Immature natural killer cell (primary cell): ENCODE measurements at regions not wholly inside any gene's neighbourhood (a gene's known extent, or its start where the extent isn't known, plus 50 kb on each side); places are given as distances from the start of the nearest gene placed in this dataset.
"Not testable (repeated sequence)": the region's sequence is repeated elsewhere in the genome, so short reads cannot be mapped to it uniquely, and the experiment has no call there.

Experiments
- DNase-seq, 3 donors: peaks; one replicate each; pipeline ENCODE4 v3.0.0; 2022; ENCODE audit warnings: mixed read lengths in 1 of 3
- H3K27ac Mint-ChIP-seq, 6 donors: one replicate each; pipeline ENCODE4 v1.8.0; 2020; ENCODE audit warnings: mixed read lengths in 6 of 6, mild to moderate bottlenecking in 5 of 6, inconsistent platforms in 4 of 6, moderate library complexity in 3 of 6
- H3K27me3 Mint-ChIP-seq, 3 donors: one replicate each; pipeline ENCODE4 v1.8.0; 2020 to 2021; ENCODE audit warnings: low read depth in 3 of 3, mild to moderate bottlenecking in 3 of 3, mixed read lengths in 3 of 3, moderate library complexity in 3 of 3, inconsistent platforms in 1 of 3
- H3K36me3 Mint-ChIP-seq, 3 donors: one replicate each; pipeline ENCODE4 v1.8.0; 2020; ENCODE audit warnings: mixed read lengths in 3 of 3, inconsistent platforms in 2 of 3, mild to moderate bottlenecking in 2 of 3
- H3K4me1 Mint-ChIP-seq, 2 donors: one replicate each; pipeline ENCODE4 v1.8.0; 2020; ENCODE audit warnings: inconsistent platforms in 2 of 2, mild to moderate bottlenecking in 2 of 2, mixed read lengths in 2 of 2, moderate library complexity in 1 of 2
- H3K4me3 Mint-ChIP-seq, 5 donors: one replicate each; pipeline ENCODE4 v1.8.0; 2020; ENCODE audit warnings: mild to moderate bottlenecking in 5 of 5, mixed read lengths in 5 of 5, inconsistent platforms in 3 of 5, moderate library complexity in 3 of 5
- H3K9me3 Mint-ChIP-seq, 6 donors: one replicate each; pipeline ENCODE4 v1.8.0; 2020; ENCODE audit warnings: mild to moderate bottlenecking in 6 of 6, mixed read lengths in 6 of 6, inconsistent platforms in 4 of 6, moderate library complexity in 3 of 6

DNA sequence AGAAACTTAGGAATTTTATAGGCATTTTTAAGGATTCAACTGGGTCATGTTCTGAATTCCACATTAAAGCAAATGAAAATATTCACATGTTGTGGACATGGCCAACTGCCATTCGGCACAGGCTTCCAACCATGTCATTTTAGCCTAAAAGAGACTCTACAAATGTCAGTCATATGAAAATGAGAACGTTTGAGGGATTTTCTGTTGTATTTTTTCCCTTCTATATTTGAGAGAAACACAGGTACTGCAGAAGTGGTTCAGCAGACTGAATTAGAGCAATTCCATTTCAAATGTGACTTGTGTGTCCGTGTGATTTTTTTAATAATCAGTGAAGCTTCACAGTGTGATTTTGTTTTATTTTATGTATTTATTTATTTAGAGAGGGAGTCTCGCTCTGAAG lies 124.3 kb downstream of the TP53TG3F start:
- DNase-seq, H3K27me3 Mint-ChIP-seq, H3K9me3 Mint-ChIP-seq, H3K36me3 Mint-ChIP-seq, H3K4me3 Mint-ChIP-seq, H3K27ac Mint-ChIP-seq, H3K4me1 Mint-ChIP-seq: not testable (repeated sequence)

- not testable (repeated sequence) for H3K27ac Mint-ChIP-seq, DNase-seq, H3K36me3 Mint-ChIP-seq, H3K4me3 Mint-ChIP-seq, H3K9me3 Mint-ChIP-seq, H3K27me3 Mint-ChIP-seq, H3K4me1 Mint-ChIP-seq
Observed at GRCh38 chr16:33588589-33588988, 129.2 kb downstream of the TP53TG3F start.

DNA sequence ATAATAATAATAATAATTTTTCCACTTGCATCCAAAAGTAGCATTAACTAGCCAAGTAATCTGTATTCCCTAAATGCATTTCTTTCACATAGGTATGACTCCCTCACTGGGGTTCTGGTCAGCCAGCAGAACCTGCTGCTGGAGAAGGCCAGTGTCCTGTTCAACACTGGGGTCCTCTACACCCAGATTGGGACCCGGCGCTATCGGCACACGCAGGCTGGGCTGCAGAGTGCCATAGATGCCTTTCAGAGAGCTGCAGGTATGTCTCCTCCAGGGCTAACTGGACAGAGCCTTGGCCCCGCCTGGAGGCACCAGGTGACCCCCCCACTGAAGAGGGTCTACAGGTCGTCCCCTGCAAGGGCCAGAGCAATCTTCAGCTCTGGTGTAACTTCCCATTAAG lies 133.9 kb downstream of the TP53TG3F start:
- H3K27ac Mint-ChIP-seq, H3K27me3 Mint-ChIP-seq, H3K9me3 Mint-ChIP-seq, DNase-seq, H3K36me3 Mint-ChIP-seq, H3K4me1 Mint-ChIP-seq, H3K4me3 Mint-ChIP-seq: not testable (repeated sequence)

DNA sequence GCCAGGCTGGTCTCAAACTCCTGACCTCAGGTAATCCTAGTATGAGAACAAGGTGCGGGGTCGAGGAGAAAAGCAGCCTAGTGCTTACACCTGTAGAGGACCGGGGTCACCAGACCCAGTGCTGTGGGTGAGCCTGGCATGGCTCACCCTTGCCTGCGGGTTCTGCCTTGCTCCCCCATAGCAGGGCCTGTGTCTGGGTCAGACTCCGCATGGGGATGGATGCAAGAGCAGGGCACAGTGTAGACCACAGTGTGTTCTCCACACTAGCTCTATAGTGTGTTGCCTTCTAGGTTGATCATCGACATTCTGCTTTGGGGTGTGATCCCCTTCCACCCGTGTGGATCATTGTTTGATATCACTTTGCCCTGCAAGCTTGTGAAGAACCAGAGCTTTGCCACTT lies 135.7 kb downstream of the TP53TG3F start:
- not testable (repeated sequence) for H3K36me3 Mint-ChIP-seq, H3K27me3 Mint-ChIP-seq, H3K4me1 Mint-ChIP-seq, H3K9me3 Mint-ChIP-seq, H3K4me3 Mint-ChIP-seq, H3K27ac Mint-ChIP-seq, DNase-seq

DNA sequence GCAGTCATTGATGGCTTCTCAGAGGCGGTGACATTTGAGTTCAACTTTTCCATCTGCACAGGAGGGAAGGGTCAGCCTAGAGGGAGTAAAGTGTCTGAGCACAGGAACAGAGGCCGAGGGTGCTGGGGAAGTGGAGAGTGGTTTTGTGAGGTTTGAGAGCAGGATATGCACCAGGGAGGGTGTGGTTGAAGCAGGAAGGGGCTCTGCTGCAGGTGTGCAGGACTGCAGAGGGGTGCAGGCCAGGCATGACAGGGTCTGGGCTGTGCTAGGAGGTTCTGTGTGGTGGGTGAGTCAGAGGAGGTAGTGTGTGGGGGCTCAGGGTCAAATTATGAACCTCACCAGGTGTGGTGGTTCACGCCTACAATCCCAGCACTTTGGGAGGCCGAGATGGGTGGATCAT lies 141.6 kb downstream of the TP53TG3F start:
- H3K27ac Mint-ChIP-seq, H3K4me1 Mint-ChIP-seq, H3K36me3 Mint-ChIP-seq, H3K9me3 Mint-ChIP-seq, H3K4me3 Mint-ChIP-seq, DNase-seq, H3K27me3 Mint-ChIP-seq: not testable (repeated sequence)

DNA sequence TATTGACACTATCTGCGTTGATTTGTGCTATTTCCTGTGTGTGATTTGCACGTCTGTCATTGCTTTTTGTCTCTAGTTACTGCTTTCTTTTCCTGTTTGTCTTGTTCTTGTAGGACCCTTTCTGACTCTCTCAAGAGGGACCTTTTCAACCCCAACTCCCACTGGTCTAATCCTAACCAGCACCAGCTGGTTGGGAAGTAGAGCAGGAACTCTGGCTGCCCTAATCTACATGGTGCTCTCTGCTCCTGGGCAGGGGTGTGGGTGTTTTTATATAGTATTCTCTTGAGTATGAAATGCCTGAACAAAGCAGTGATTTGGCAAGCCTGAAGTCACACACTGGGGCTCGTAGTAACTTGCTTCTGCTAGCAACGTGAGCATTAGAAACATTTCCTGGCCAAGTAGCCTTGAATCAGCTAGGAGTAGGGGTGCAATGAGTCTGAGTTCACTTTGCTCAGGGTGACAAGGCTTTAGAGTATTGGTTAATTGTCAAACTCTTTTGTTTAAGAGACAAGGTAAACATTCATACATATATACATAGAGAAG lies 164.2 kb downstream of the TP53TG3F start:
- H3K36me3 Mint-ChIP-seq, DNase-seq, H3K27ac Mint-ChIP-seq, H3K4me3 Mint-ChIP-seq, H3K9me3 Mint-ChIP-seq, H3K27me3 Mint-ChIP-seq, H3K4me1 Mint-ChIP-seq: not testable (repeated sequence)

DNA sequence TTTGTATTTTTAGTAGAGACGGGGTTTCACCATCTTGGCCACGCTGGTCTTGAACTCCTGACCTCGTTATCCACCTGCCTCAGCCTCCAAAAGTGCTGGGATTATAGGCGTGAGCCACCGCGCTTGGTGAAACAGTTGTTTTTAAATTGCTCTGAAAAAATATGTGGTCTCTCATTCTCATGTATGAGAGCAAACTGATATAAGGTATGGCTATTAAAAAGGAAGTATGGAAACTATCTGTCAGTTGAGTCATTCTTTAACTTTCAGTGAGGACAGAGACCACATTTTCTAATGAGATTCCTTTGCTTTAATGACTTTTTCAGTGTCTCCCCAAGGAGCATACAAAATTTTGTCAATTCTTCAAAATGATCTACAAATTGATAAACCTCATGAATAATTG lies 169.5 kb downstream of the TP53TG3F start:
- H3K27ac Mint-ChIP-seq, H3K4me1 Mint-ChIP-seq, H3K36me3 Mint-ChIP-seq, DNase-seq, H3K27me3 Mint-ChIP-seq, H3K4me3 Mint-ChIP-seq, H3K9me3 Mint-ChIP-seq: not testable (repeated sequence)

- H3K27ac Mint-ChIP-seq: not testable (repeated sequence)
Observed at GRCh38 chr16:33631713-33632112, 172.3 kb downstream of the TP53TG3F start.

DNA sequence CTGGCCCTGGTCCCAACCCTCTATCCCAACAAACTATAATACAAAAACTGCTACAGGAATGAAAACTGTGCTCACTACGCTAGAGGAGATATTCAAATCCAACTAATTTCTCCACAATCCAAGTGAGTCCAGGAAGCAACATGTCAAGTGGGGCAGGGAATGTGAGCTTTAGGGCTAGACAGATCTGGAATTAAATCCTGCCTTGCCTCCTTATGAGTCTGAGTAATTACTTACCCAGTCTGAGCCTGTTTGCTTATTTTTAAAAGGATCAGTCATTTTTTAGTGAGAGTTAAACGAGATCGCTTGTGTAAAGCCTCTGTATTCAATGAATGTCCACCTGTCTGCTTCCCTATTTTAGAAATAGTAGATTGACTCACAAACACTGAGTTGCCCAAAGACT lies 174.6 kb downstream of the TP53TG3F start:
- not testable (repeated sequence) for H3K27me3 Mint-ChIP-seq, H3K27ac Mint-ChIP-seq, DNase-seq, H3K4me3 Mint-ChIP-seq, H3K36me3 Mint-ChIP-seq, H3K9me3 Mint-ChIP-seq, H3K4me1 Mint-ChIP-seq

More at GRCh38 chr16:33631713-33632112, 172.3 kb downstream of the TP53TG3F start:
- not testable (repeated sequence) for H3K36me3 Mint-ChIP-seq, DNase-seq, H3K27me3 Mint-ChIP-seq, H3K4me3 Mint-ChIP-seq, H3K4me1 Mint-ChIP-seq, H3K9me3 Mint-ChIP-seq

- not testable (repeated sequence) for H3K27me3 Mint-ChIP-seq, DNase-seq, H3K4me3 Mint-ChIP-seq, H3K4me1 Mint-ChIP-seq, H3K9me3 Mint-ChIP-seq, H3K27ac Mint-ChIP-seq, H3K36me3 Mint-ChIP-seq
Observed at GRCh38 chr16:33636760-33637159, 177.3 kb downstream of the TP53TG3F start.

DNA sequence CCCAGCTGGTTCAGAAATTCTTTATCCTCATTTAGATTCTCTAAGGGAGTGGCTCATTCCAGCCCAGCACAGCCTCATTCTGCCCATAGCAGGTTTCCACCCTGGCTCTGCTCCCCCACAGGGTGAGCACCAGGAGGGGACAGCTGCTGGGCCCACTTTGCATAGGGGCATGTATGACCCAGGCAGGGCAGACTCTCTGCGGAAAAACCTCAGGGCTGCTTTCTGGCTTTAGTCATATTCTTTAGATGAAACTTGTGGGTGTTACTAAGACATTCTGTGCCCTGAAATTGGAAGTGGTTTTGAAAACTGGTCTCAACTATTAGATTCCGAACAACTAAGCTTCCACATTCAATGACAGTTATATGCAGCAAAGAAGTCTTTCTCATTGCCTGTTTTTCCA lies 183.9 kb downstream of the TP53TG3F start:
- not testable (repeated sequence) for H3K36me3 Mint-ChIP-seq

DNA sequence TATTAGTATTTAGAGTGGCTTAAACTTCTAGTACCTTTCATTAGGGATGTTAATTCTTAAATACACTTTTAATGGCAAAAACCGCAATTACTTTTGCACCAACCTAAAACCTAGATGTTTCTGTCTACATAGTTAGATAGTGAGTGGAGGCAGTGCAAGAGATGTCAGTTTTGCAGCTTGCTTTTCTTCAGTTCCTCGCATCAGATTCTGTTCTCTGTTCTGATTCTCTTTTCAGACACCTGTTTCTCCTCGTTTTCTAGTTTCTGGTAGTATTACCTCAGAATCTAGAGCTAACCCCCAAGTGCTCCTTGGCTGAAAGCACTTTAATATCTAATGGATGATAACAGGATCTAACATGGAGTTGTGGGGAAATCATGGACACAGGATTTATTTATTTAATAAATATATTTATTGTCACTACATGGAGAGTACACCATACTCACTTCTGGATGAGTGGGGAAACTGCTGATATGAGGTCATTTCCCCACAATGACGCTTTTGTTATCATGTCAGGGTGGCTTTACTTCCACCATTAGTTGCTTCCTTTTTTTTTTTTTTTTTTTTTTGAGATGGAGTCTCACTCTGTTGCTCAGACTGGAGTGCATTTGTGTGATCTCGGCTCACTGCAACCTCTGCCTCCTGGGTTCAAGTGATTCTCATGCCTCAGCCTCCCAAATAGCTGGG lies 184.4 kb downstream of the TP53TG3F start:
- not testable (repeated sequence) for DNase-seq, H3K4me3 Mint-ChIP-seq, H3K4me1 Mint-ChIP-seq, H3K27me3 Mint-ChIP-seq, H3K27ac Mint-ChIP-seq, H3K36me3 Mint-ChIP-seq, H3K9me3 Mint-ChIP-seq

More for the DNA sequence above, 183.9 kb downstream of the TP53TG3F start:
- not testable (repeated sequence) for H3K9me3 Mint-ChIP-seq, H3K27me3 Mint-ChIP-seq, H3K4me3 Mint-ChIP-seq, H3K27ac Mint-ChIP-seq, DNase-seq, H3K4me1 Mint-ChIP-seq

DNA sequence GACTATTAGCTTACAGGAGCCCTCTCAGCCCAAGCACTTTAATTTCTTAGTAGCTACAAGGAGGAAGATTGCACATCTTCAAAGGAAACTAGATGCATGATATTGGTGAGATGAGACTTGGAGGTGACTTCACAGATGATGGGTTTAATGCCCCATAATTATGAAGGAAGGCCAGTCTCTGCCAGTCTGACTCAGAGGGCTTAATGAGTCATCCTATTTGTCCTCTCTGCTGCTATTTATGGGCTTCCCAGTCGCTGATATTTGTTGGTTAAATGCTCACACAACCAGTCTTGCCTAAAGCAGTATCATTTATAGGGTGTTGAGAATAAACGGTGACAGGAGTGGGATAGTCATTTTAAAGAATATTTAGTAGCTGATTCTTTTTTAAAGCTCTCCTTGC lies 187.0 kb downstream of the TP53TG3F start:
- H3K4me3 Mint-ChIP-seq, H3K36me3 Mint-ChIP-seq, H3K4me1 Mint-ChIP-seq, DNase-seq, H3K27ac Mint-ChIP-seq, H3K9me3 Mint-ChIP-seq, H3K27me3 Mint-ChIP-seq: not testable (repeated sequence)

DNA sequence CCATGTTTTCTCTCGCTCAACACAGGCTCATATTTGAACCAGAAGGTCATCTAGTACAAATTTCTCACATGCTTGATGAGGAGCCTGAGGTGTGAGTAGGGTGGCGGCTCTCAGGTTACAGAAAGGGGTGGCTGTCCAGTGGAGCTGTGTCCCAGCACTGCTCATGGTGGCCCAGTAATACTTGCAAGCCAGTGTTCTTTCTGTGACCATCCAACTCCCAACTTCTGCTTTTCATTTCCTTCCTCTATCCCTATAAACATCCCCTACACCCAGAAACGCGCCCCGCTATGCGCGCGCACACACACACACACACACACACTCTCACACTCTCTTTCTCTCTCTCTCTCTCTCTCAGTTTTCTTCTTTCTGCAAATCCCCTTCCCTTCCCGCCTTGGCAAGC lies 196.3 kb downstream of the TP53TG3F start:
- DNase-seq, H3K27me3 Mint-ChIP-seq, H3K4me1 Mint-ChIP-seq, H3K9me3 Mint-ChIP-seq, H3K4me3 Mint-ChIP-seq, H3K36me3 Mint-ChIP-seq, H3K27ac Mint-ChIP-seq: not testable (repeated sequence)

DNA sequence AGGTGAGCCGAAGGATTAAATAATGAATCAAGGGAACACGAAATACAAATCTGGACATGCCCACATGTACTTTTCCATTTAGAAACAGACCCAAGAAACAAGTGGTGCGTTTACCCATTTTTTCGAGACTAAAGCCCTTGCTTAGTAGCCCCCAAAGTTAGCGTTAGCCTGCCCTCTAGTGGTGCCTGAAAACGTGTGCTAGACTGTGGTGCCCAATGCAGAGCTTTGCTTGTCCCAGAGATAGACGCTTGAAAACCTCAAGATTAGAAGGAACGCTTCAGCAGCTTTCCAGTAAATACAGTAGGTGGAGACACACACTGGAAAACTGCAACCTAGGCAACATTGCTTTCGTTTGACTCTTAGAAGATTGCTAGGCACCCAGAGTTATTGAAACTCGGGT lies 197.0 kb downstream of the TP53TG3F start:
- H3K4me3 Mint-ChIP-seq, H3K9me3 Mint-ChIP-seq, H3K27ac Mint-ChIP-seq, H3K27me3 Mint-ChIP-seq, H3K36me3 Mint-ChIP-seq, DNase-seq, H3K4me1 Mint-ChIP-seq: not testable (repeated sequence)
